ENCODE measurements at regions not wholly inside any gene's neighbourhood (a gene's known extent, or its start where the extent isn't known, plus 50 kb on each side); places are given as distances from the start of the nearest gene placed in this dataset.

- H3K36me3 ChIP-seq: no peaks in the 10 kb centered on the region
- H3K27me3 ChIP-seq: no peaks in the 10 kb centered on the region
- ATAC-seq (ENCODE audit: low FRiP score in 2 of 2) (no peak), DNase-seq (no peak)
- TF ChIP-seq EP300 (IDR thresholded peaks at IDR 0.05): no peak
- TF ChIP-seq, protein P1, sequence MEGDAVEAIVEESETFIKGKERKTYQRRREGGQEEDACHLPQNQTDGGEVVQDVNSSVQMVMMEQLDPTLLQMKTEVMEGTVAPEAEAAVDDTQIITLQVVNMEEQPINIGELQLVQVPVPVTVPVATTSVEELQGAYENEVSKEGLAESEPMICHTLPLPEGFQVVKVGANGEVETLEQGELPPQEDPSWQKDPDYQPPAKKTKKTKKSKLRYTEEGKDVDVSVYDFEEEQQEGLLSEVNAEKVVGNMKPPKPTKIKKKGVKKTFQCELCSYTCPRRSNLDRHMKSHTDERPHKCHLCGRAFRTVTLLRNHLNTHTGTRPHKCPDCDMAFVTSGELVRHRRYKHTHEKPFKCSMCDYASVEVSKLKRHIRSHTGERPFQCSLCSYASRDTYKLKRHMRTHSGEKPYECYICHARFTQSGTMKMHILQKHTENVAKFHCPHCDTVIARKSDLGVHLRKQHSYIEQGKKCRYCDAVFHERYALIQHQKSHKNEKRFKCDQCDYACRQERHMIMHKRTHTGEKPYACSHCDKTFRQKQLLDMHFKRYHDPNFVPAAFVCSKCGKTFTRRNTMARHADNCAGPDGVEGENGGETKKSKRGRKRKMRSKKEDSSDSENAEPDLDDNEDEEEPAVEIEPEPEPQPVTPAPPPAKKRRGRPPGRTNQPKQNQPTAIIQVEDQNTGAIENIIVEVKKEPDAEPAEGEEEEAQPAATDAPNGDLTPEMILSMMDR (IDR thresholded peaks at IDR 0.05): no peak
- TF ChIP-seq POLR2A (IDR thresholded peaks at IDR 0.05): no peak
- no peak for TF ChIP-seq POLR2AphosphoS5 (IDR thresholded peaks at IDR 0.05)
- H3K27ac ChIP-seq: no peak overlapping the region
- 85 to 87% methylated on average over 4 of the region's 4 CpGs for WGBS, 2 donors
- H3K9me3 ChIP-seq: no peaks in the 10 kb centered on the region
- H3K4me1 ChIP-seq: peaks cover 12 to 20% (median 16%) of the 10 kb centered on the region in 4 donors
- no peak overlapping the region for H3K4me3 ChIP-seq
These were observed 109.8 kb upstream of the DST start for GRCh38 chr6:56752534-56752933.

GRCh38 chr6:56752009-56752408 is 109.3 kb upstream of the DST start:
- TF ChIP-seq POLR2AphosphoS5 (IDR thresholded peaks at IDR 0.05): no peak
- no peak for TF ChIP-seq POLR2A (IDR thresholded peaks at IDR 0.05)
- TF ChIP-seq, protein P1 (IDR thresholded peaks at IDR 0.05): no peak
- TF ChIP-seq EP300 (IDR thresholded peaks at IDR 0.05): no peak
- ATAC-seq (ENCODE audit: low FRiP score in 2 of 2) (peak; percentile 80 to 90), DNase-seq (peak in 1 of 2 donors; percentile 59)
- H3K27me3 ChIP-seq: no peaks in the 10 kb centered on the region
- peaks cover 7 to 15% (median 11%) of the 10 kb centered on the region in 4 donors for H3K4me1 ChIP-seq
- H3K27ac ChIP-seq: no peak overlapping the region
- no peak overlapping the region for H3K4me3 ChIP-seq
- no peaks in the 10 kb centered on the region for H3K36me3 ChIP-seq
- H3K9me3 ChIP-seq: no peaks in the 10 kb centered on the region

DNA sequence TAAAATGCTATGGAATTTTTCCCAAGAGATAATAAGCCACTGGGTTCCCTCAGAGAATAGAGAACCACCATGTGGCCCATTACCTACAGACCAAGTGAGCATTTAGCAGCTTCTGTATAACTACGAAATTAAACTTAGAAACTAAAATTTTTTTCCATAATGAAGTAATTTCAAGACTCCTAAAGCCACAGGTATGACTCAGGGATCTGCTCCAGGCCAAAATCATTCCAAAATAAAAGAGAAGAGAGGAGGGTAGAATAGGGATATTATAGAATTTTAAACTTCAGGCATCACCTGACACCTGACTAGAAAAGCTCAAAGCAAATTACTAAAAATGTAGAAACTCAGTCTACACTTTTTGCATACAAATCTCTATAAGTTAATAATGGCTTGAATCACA is 108.9 kb upstream of the DST start:
- H3K4me3 ChIP-seq: no peak overlapping the region
- peak overlapping the region in 1 of 4 donors; percentile 20 for H3K27ac ChIP-seq
- no peaks in the 10 kb centered on the region for H3K9me3 ChIP-seq
- no peaks in the 10 kb centered on the region for H3K36me3 ChIP-seq
- H3K4me1 ChIP-seq: peaks cover 5 to 12% (median 10%) of the 10 kb centered on the region in 4 donors
- DNase-seq: no peak
- H3K27me3 ChIP-seq: no peaks in the 10 kb centered on the region
- TF ChIP-seq POLR2A (IDR thresholded peaks at IDR 0.05) (no peak), POLR2AphosphoS5 (IDR thresholded peaks at IDR 0.05) (no peak), EP300 (IDR thresholded peaks at IDR 0.05) (no peak)
- TF ChIP-seq, protein P1 (IDR thresholded peaks at IDR 0.05): no peak
- ATAC-seq (ENCODE audit: low FRiP score in 2 of 2): no peak
- 73 to 81% methylated on average over 1 of the region's 1 CpG for WGBS, 2 donors

GRCh38 chr6:56750686-56751085 is 108.0 kb upstream of the DST start:
- no peak for DNase-seq
- Histone ChIP-seq H3K9me3 (no peaks in the 10 kb centered on the region), H3K27me3 (no peaks in the 10 kb centered on the region), H3K27ac (no peak overlapping the region), H3K4me1 (peaks cover 3 to 8% (median 5%) of the 10 kb centered on the region in 4 donors), H3K4me3 (no peak overlapping the region), H3K36me3 (no peaks in the 10 kb centered on the region)
- ATAC-seq (ENCODE audit: low FRiP score in 2 of 2): no peak
- TF ChIP-seq, protein P1 (IDR thresholded peaks at IDR 0.05): no peak
- TF ChIP-seq POLR2AphosphoS5 (IDR thresholded peaks at IDR 0.05) (no peak), POLR2A (IDR thresholded peaks at IDR 0.05) (no peak), EP300 (IDR thresholded peaks at IDR 0.05) (no peak)

- WGBS, 2 donors: 95 to 96% methylated on average over 3 of the region's 3 CpGs
These were observed 107.0 kb upstream of the DST start for GRCh38 chr6:56749632-56750151.

More at GRCh38 chr6:56749632-56750151, 107.0 kb upstream of the DST start:
- H3K4me1 ChIP-seq: peaks cover 3 to 8% (median 5%) of the 10 kb centered on the region in 4 donors
- DNase-seq: no peak
- H3K4me3 ChIP-seq: no peak overlapping the region
- H3K9me3 ChIP-seq: no peaks in the 10 kb centered on the region
- H3K27ac ChIP-seq: peak overlapping the region in 1 of 4 donors; percentile 20
- H3K36me3 ChIP-seq: no peaks in the 10 kb centered on the region
- no peak for TF ChIP-seq POLR2A (IDR thresholded peaks at IDR 0.05)
- no peak for TF ChIP-seq EP300 (IDR thresholded peaks at IDR 0.05)
- no peak for TF ChIP-seq POLR2AphosphoS5 (IDR thresholded peaks at IDR 0.05)
- TF ChIP-seq, protein P1 (IDR thresholded peaks at IDR 0.05): no peak
- ATAC-seq (ENCODE audit: low FRiP score in 2 of 2): peak; percentile 52 to 77
- no peaks in the 10 kb centered on the region for H3K27me3 ChIP-seq

Data from upper lobe of left lung (tissue), 6 donors.